C4-2B (cell line): ENCODE measurements at regions not wholly inside any gene's neighbourhood (a gene's known extent, or its start where the extent isn't known, plus 50 kb on each side); places are given as distances from the start of the nearest gene placed in this dataset.
"Not testable (repeated sequence)": the region's sequence is repeated elsewhere in the genome, so short reads cannot be mapped to it uniquely, and the experiment has no call there.

Experiments
- ZFX ChIP-seq: fragments of 450-650 bp; IDR thresholded peaks from 2 replicates; pipeline ENCODE4 v1.6.1; 2017
- TF ChIP-seq, protein P1 (sequence below): fragments of 450-650 bp; conservative IDR thresholded peaks from 2 replicates; pipeline ENCODE4 v1.5.1; 2017; ENCODE audit warnings: mild to moderate bottlenecking

DNA sequence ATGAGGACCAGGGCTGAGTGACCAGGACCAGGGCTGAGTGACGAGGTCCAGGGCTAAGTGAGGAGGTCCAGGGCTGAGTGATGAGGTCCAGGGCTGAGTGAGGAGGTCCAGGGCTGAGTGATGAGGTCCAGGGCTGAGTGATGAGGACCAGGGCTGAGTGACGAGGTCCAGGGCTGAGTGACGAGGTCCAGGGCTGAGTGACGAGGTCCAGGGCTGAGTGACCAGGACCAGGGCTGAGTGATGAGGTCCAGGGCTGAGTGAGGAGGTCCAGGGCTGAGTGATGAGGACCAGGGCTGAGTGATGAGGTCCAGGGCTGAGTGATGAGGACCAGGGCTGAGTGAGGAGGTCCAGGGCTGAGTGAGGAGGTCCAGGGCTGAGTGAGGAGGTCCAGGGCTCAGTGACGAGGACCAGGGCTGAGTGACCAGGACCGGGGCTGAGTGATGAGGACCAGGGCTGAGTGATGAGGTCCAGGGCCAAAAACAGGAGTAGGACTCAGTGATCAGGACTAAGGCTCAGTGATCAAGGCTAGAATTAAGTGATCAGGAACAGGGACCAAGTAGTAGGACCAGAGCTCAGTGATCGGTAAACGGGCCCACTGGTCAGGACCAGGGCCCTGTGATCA is 176.8 kb downstream of the TMEM121 start:
- TF ChIP-seq, protein P1, sequence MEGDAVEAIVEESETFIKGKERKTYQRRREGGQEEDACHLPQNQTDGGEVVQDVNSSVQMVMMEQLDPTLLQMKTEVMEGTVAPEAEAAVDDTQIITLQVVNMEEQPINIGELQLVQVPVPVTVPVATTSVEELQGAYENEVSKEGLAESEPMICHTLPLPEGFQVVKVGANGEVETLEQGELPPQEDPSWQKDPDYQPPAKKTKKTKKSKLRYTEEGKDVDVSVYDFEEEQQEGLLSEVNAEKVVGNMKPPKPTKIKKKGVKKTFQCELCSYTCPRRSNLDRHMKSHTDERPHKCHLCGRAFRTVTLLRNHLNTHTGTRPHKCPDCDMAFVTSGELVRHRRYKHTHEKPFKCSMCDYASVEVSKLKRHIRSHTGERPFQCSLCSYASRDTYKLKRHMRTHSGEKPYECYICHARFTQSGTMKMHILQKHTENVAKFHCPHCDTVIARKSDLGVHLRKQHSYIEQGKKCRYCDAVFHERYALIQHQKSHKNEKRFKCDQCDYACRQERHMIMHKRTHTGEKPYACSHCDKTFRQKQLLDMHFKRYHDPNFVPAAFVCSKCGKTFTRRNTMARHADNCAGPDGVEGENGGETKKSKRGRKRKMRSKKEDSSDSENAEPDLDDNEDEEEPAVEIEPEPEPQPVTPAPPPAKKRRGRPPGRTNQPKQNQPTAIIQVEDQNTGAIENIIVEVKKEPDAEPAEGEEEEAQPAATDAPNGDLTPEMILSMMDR = not testable (repeated sequence)
- not testable (repeated sequence) for TF ChIP-seq ZFX
